NCI-H1694 (cell line): ENCODE measurements at regions not wholly inside any gene's neighbourhood (a gene's known extent, or its start where the extent isn't known, plus 50 kb on each side); places are given as distances from the start of the nearest gene placed in this dataset.
"Not testable (repeated sequence)": the region's sequence is repeated elsewhere in the genome, so short reads cannot be mapped to it uniquely, and the experiment has no call there.

Experiments used
- DNase-seq: peaks from one replicate; lab custom pipeline; 2025; lab: John Stamatoyannopoulos, UW

- DNase-seq, result not testable (repeated sequence)
Measured at GRCh38 chr16:88185976-88186888, 196.5 kb upstream of the ZNF469 start.

GRCh38 chr16:88186889-88187870 is 195.6 kb upstream of the ZNF469 start:
- not testable (repeated sequence) for DNase-seq

GRCh38 chr16:88188171-88188895 is 194.4 kb upstream of the ZNF469 start:
- not testable (repeated sequence) for DNase-seq

GRCh38 chr16:88190592-88191095 is 192.1 kb upstream of the ZNF469 start:
- DNase-seq, result not testable (repeated sequence)

- not testable (repeated sequence) for DNase-seq
Measured at GRCh38 chr16:88191168-88191567, 191.6 kb upstream of the ZNF469 start.

GRCh38 chr16:88192601-88193000 is 190.2 kb upstream of the ZNF469 start:
- no peak for DNase-seq

GRCh38 chr16:88193706-88194396 is 188.9 kb upstream of the ZNF469 start:
- peak; percentile 67 for DNase-seq

- DNase-seq, result peak; percentile 52
Measured at GRCh38 chr16:88194397-88195268, 188.1 kb upstream of the ZNF469 start.

GRCh38 chr16:88195269-88195705 is 187.5 kb upstream of the ZNF469 start:
- no peak for DNase-seq

GRCh38 chr16:88195911-88196465 is 186.8 kb upstream of the ZNF469 start:
- no peak for DNase-seq

- DNase-seq, result no peak
Measured at GRCh38 chr16:88196471-88197400, 186.0 kb upstream of the ZNF469 start.

- no peak for DNase-seq
Measured at GRCh38 chr16:88197481-88198456, 185.0 kb upstream of the ZNF469 start.

- not testable (repeated sequence) for DNase-seq
Measured at GRCh38 chr16:88198457-88199295, 184.1 kb upstream of the ZNF469 start.

- DNase-seq, result not testable (repeated sequence)
Measured at GRCh38 chr16:88199296-88200153, 183.2 kb upstream of the ZNF469 start.
